Heart left ventricle (tissue), 13 donors: ENCODE measurements at regions not wholly inside any gene's neighbourhood (a gene's known extent, or its start where the extent isn't known, plus 50 kb on each side); places are given as distances from the start of the nearest gene placed in this dataset.

Source experiments
- POLR2A ChIP-seq, 2 donors: fragments of 450-650 bp; IDR thresholded peaks; one replicate each; pipeline ENCODE4 v1.6.1; 2017; ENCODE audit warnings: antibody characterized with exemption in 2 of 2, mild to moderate bottlenecking in 2 of 2, moderate library complexity in 2 of 2
- TF ChIP-seq, protein P1 (sequence below), 12 donors: fragments of 200-600 bp; sonication (generic) in 4 of 12; IDR thresholded peaks; one replicate each; pipeline versions ENCODE4 v1.5.0 to v1.8.0; 2018 to 2022; ENCODE audit warnings: antibody characterized with exemption in 12 of 12, mild to moderate bottlenecking in 5 of 12
- donor health status: ischemic (EF 13 %, LVEDD 7.1; RV severe dilation, severe dysfunction).
- donor health status: DM: no; HTN: yes; CAD: no.
- donor health status: DM: no; HTN: no; CAD: no.
- donor health status: ischemic (EF 25% LVEDD 6.9; RV normal size, moderate dysfunction).
- donor health status: ischemic (EF 25% LVEDD 5.7; RV mildly dilated, moderate dysfunction).
- donor health status: ischemic (EF 35%, LVEDD 5.7; RV mildly dilated, moderate dysfunction).
- donor health status: nonischemic (EF 11% LVEDD 7.7; RV severe dilation, severe dysfunction).
- donor health status: DM: yes; HTN: yes; CAD: no.
- donor health status: PGD.
- donor health status: ischemic (EF 29% LVEDD 5.4; RV normal size, mild dysfunction).
- donor health status: nonischemic (EF 23%, LVEDD 6.1; RV moderate dilation, normal function).

DNA sequence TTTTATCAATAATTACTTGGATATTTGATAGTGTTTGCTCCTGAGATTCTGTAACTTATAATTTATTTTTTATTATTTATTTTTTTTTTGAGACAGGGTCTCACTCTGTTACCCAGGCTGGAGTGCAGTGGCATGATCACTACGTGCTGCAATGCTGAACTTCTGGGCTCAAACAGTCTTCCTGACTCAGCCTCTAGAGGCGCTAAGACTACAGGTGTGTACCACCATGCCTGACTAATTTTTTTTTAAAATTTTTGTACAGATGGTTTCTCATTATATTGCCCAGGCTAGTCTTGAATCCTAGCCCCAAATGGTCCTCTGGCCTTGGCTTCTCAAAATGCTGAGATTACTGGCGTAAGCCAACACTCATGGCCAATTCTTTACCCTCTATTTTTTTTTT lies 845.5 kb upstream of the ADGRL4 start:
- TF ChIP-seq, protein P1, sequence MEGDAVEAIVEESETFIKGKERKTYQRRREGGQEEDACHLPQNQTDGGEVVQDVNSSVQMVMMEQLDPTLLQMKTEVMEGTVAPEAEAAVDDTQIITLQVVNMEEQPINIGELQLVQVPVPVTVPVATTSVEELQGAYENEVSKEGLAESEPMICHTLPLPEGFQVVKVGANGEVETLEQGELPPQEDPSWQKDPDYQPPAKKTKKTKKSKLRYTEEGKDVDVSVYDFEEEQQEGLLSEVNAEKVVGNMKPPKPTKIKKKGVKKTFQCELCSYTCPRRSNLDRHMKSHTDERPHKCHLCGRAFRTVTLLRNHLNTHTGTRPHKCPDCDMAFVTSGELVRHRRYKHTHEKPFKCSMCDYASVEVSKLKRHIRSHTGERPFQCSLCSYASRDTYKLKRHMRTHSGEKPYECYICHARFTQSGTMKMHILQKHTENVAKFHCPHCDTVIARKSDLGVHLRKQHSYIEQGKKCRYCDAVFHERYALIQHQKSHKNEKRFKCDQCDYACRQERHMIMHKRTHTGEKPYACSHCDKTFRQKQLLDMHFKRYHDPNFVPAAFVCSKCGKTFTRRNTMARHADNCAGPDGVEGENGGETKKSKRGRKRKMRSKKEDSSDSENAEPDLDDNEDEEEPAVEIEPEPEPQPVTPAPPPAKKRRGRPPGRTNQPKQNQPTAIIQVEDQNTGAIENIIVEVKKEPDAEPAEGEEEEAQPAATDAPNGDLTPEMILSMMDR (IDR thresholded peaks at IDR 0.05), result no peak
- TF ChIP-seq POLR2A (IDR thresholded peaks at IDR 0.05), result no peak
